Spleen (tissue), 11 donors: ENCODE measurements at regions not wholly inside any gene's neighbourhood (a gene's known extent, or its start where the extent isn't known, plus 50 kb on each side); places are given as distances from the start of the nearest gene placed in this dataset.

Experiments
- DNase-seq: peaks from one replicate; pipeline ENCODE4 v3.0.0-alpha.2; 2020
- H3K27ac ChIP-seq, 8 donors: fragments of 200-600 bp; sonication (generic) in 7 of 8; 1 replicate in 4 of 8; 2 replicates in 4 of 8; pipeline versions ENCODE4 v1.5.0 to v1.8.0; 2016 to 2021; ENCODE audit warnings: inconsistent platforms in 4 of 8, mild to moderate bottlenecking in 4 of 8, moderate library complexity in 1 of 8
- H3K27me3 ChIP-seq, 7 donors: fragments of 200-600 bp; sonication (generic) in 6 of 7; replicated peaks in 1 of 7; 1 replicate in 4 of 7; 2 replicates in 3 of 7; pipeline versions ENCODE4 v1.5.0 to v1.8.0; 2016 to 2021; ENCODE audit warnings: inconsistent platforms in 3 of 7, mild to moderate bottlenecking in 1 of 7
- H3K36me3 ChIP-seq, 6 donors: fragments of 200-600 bp; sonication (generic) in 5 of 6; 1 replicate in 4 of 6; 2 replicates in 2 of 6; pipeline versions ENCODE4 v1.5.0 to v1.8.0; 2016 to 2021; ENCODE audit warnings: inconsistent platforms in 2 of 6
- H3K4me1 ChIP-seq, 6 donors: fragments of 200-600 bp; sonication (generic) in 5 of 6; 1 replicate in 3 of 6; 2 replicates in 3 of 6; pipeline versions ENCODE4 v1.5.0 to v1.8.0; 2016 to 2021; ENCODE audit warnings: inconsistent platforms in 3 of 6
- H3K4me3 ChIP-seq, 8 donors: fragments of 200-600 bp; sonication (generic) in 7 of 8; 1 replicate in 4 of 8; 2 replicates in 4 of 8; pipeline versions ENCODE4 v1.5.0 to v1.8.0; 2016 to 2021; ENCODE audit warnings: inconsistent platforms in 4 of 8, mild to moderate bottlenecking in 4 of 8, moderate library complexity in 2 of 8
- H3K9me3 ChIP-seq, 8 donors: fragments of 200-600 bp; sonication (generic) in 7 of 8; 1 replicate in 4 of 8; 2 replicates in 4 of 8; pipeline versions ENCODE4 v1.5.0 to v1.8.0; 2016 to 2021; ENCODE audit warnings: inconsistent platforms in 4 of 8
- POLR2A ChIP-seq, 3 donors: fragments of 450-650 bp; IDR thresholded peaks; one replicate each; pipeline ENCODE4 v1.5.1; 2017; ENCODE audit warnings: antibody characterized with exemption in 3 of 3, mild to moderate bottlenecking in 1 of 3
- POLR2AphosphoS5 ChIP-seq, 3 donors: sonication (generic); formaldehyde crosslinking; IDR thresholded peaks; one replicate each; pipeline ENCODE4 v1.5.1; 2017; ENCODE audit warnings: antibody characterized with exemption in 3 of 3
- WGBS, 5 donors: extraction: QIAGEN DNeasy Blood & Tissue Kit in 3 of 5; methylation state at CpG; one replicate each; pipeline versions ENCODE4 v1.1.5 to v1.1.7; 2013 to 2018; 5-methylcytosine and 5-hydroxymethylcytosine counted together
- intact Hi-C: fragments of 100-400 bp; cut with DNase I; formaldehyde crosslinking; loops from one replicate; pipeline ENCODE4 v1.15.0; 2023; ENCODE audit warnings: low total_unique reads
- TF ChIP-seq, protein P1 (sequence below), 11 experiments: fragments of 200-600 bp in 7 of 11; fragments of 450-650 bp in 4 of 11; sonication (generic) in 4 of 11; IDR thresholded peaks in 8 of 11; conservative IDR thresholded peaks in 3 of 11; 1 replicate in 7 of 11; 2 replicates in 4 of 11; pipeline versions ENCODE4 v1.4.0 to v1.8.0; 2016 to 2021; ENCODE audit warnings: antibody characterized with exemption in 11 of 11, inconsistent platforms in 4 of 11, mild to moderate bottlenecking in 1 of 11
- donor health status: healthy with polysubstance abuse.
- donor health status: DM: no; HTN: no; CAD: no; lungs with moderate emphysema.
- donor health status: DM: no; HTN: no; CAD: no.
- donor health status: Bipolar disorder and iron deficiency.
- donor health status: healthy.
- donor health status: DM: no; HTN: no; CAD: no.
- donor health status: DM: yes; HTN: yes; CAD: no.

DNA sequence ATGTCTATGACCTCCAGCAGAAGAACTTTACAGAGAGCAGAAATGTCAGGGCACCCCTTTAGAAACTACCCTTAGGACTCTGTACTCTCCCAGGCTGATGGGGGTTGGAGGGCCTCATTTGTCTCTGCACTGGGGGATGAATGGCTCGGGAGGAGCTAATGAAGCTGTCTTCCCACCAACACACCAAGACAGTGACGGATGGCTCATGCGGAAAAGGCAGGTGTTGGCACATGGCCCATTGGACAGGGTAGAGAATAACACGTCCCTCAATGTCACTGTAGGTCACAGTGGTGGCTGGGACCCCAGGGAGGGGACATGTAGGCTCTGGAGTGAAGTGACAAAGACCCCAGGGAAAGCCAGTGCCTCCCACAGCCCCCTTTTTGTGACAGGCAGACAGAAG, 64.0 kb upstream of the PCBD1 start:
- Histone ChIP-seq H3K36me3 (no peaks in the 10 kb centered on the region), H3K9me3 (no peaks in the 10 kb centered on the region), H3K27me3 (peaks cover 0 to 6% (median 0%) of the 10 kb centered on the region in 7 donors), H3K4me1 (no peaks in the 10 kb centered on the region), H3K27ac (no peak overlapping the region), H3K4me3 (no peak overlapping the region)
- intact Hi-C loops: no loop called here
- TF ChIP-seq POLR2AphosphoS5 (IDR thresholded peaks at IDR 0.05) (no peak), POLR2A (IDR thresholded peaks at IDR 0.05) (no peak)
- WGBS, 5 donors: 69 to 89% (median 81%) methylated on average over 4 of the region's 4 CpGs
- peak; percentile 31 for DNase-seq

DNA sequence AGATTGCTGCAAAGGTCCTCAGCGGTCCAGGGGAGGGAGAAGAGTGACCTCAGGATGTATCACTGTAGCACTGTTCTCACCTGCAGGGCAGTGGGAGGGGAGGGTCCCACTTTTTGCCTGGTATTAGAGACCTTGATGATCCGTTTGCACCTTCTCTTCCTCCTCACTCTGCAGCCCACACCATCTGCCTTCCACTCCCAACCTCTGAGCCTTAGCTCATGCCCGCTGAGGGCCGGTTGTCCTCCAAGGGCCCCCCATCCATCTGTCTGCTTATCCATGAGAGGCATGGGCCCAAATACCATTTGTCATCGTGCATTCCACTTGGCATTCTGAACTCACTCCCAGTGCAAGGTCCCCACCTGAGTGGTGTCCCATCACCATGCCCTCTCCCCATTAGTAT, 64.6 kb upstream of the PCBD1 start:
- Histone ChIP-seq H3K36me3 (no peaks in the 10 kb centered on the region), H3K27ac (no peak overlapping the region), H3K4me1 (no peaks in the 10 kb centered on the region), H3K9me3 (no peaks in the 10 kb centered on the region), H3K27me3 (peaks cover 0 to 11% (median 0%) of the 10 kb centered on the region in 7 donors), H3K4me3 (no peak overlapping the region)
- 78 to 92% (median 83%) methylated on average over 5 of the region's 5 CpGs for WGBS, 5 donors
- TF ChIP-seq POLR2A (IDR thresholded peaks at IDR 0.05): no peak
- TF ChIP-seq, protein P1, sequence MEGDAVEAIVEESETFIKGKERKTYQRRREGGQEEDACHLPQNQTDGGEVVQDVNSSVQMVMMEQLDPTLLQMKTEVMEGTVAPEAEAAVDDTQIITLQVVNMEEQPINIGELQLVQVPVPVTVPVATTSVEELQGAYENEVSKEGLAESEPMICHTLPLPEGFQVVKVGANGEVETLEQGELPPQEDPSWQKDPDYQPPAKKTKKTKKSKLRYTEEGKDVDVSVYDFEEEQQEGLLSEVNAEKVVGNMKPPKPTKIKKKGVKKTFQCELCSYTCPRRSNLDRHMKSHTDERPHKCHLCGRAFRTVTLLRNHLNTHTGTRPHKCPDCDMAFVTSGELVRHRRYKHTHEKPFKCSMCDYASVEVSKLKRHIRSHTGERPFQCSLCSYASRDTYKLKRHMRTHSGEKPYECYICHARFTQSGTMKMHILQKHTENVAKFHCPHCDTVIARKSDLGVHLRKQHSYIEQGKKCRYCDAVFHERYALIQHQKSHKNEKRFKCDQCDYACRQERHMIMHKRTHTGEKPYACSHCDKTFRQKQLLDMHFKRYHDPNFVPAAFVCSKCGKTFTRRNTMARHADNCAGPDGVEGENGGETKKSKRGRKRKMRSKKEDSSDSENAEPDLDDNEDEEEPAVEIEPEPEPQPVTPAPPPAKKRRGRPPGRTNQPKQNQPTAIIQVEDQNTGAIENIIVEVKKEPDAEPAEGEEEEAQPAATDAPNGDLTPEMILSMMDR (IDR thresholded peaks at IDR 0.05 in 8 of 11, conservative IDR thresholded peaks at IDR 0.05 in 3 of 11): no peak
- TF ChIP-seq POLR2AphosphoS5 (IDR thresholded peaks at IDR 0.05): no peak
- peak; percentile 37 for DNase-seq
- intact Hi-C loops: no loop called here

DNA sequence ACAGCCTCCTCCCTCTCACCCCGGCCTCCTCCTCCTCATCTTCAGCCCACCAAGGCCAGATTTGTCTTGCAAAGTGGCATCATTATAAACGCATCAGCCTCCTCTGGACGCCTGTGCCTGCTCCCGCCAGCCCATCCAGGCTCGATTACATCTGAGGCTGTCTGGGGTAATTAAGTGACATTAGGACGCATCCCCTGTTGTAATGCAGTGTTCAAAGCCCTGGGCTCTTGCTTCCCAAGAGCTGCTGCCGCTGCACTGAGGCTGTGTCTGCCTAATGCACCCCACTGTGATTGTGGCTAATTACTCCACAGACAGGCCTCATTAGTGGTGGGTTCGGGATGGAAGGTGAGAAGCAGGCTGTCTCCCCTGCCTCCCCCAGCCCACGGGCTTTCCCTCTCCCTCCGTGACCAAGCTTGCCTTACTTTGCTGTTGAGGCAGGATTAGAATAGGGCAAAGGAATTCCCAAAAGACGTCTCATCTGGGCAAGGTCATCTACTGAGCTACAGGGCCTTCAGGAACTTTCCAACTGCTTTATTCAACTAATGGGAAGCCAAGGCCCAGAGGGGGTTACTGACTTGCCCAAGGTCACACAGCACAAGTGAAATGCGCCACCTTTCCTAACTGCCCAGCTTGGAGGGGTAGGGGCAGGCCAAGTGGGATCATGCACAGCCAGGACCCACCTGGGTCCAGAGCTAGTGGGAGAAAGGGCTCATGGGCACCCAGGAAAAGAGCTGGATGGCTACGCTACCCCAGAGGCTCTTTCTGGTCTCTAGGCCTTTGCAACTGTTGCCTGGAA, 66.2 kb upstream of the PCBD1 start:
- intact Hi-C loops: no loop called here

DNA sequence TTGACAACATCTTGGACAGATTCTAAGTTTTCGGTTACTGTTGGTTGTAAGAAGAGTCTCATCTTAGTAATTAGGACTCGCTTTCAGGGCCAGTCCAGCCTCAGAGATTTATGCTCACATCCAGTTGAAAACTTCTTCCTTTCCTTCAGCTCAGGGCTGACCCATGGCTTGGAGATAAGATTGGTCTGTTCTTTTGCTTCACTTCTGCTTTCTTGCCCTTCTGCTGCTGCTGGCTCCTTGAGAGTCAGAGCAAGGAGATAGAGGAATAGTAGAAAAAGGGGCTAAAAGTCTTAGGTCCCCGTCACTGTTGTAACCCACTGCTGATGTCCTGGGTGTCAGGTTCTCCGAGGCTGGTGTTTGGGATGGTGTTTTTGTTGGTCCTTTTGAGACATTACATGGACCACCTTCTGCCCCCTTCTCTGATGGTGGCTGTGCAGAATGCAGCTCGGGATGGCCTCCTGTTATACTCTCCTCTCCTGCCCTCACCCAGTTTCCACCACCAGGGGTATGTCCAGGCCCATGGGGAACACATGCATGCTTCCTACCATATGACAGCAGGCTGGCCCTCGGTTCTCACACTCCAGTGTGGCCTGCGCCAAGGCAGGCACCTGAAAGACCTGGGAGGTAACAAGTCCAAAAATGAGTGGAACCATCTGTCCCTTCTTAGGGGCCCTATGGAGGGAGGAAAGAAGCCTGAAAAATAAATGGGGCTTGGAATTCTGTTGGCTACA, 67.8 kb upstream of the PCBD1 start:
- Histone ChIP-seq H3K4me3 (no peak overlapping the region), H3K4me1 (no peaks in the 10 kb centered on the region), H3K27ac (no peak overlapping the region), H3K9me3 (no peaks in the 10 kb centered on the region), H3K27me3 (peaks cover 0 to 15% (median 0%) of the 10 kb centered on the region in 7 donors), H3K36me3 (no peaks in the 10 kb centered on the region)
- intact Hi-C loops: no loop called here
- WGBS, 5 donors: 59 to 74% (median 63%) methylated on average over 6 to 7 of the region's 7 CpGs
- TF ChIP-seq POLR2AphosphoS5 (IDR thresholded peaks at IDR 0.05) (no peak), POLR2A (IDR thresholded peaks at IDR 0.05) (no peak)
- TF ChIP-seq, protein P1 (IDR thresholded peaks at IDR 0.05 in 8 of 11, conservative IDR thresholded peaks at IDR 0.05 in 3 of 11): no peak
- peak; percentile 24 for DNase-seq

More for the DNA sequence above, 66.2 kb upstream of the PCBD1 start:
- H3K4me1 ChIP-seq: no peaks in the 10 kb centered on the region
- peak; percentile 39 for DNase-seq
- no peaks in the 10 kb centered on the region for H3K36me3 ChIP-seq
- TF ChIP-seq POLR2A (IDR thresholded peaks at IDR 0.05) (no peak), POLR2AphosphoS5 (IDR thresholded peaks at IDR 0.05) (no peak)
- TF ChIP-seq, protein P1 (IDR thresholded peaks at IDR 0.05 in 8 of 11, conservative IDR thresholded peaks at IDR 0.05 in 3 of 11): no peak
- no peak overlapping the region for H3K27ac ChIP-seq
- no peak overlapping the region for H3K4me3 ChIP-seq
- H3K9me3 ChIP-seq: no peaks in the 10 kb centered on the region
- WGBS, 5 donors: 75 to 87% (median 82%) methylated on average over 12 to 13 of the region's 13 CpGs
- peaks cover 0 to 15% (median 0%) of the 10 kb centered on the region in 7 donors for H3K27me3 ChIP-seq
